Prostate gland (tissue), 2 donors: ENCODE measurements at regions not wholly inside any gene's neighbourhood (a gene's known extent, or its start where the extent isn't known, plus 50 kb on each side); places are given as distances from the start of the nearest gene placed in this dataset.

Source experiments
- DNase-seq: peaks from one replicate; pipeline ENCODE4 v3.0.0-alpha.2; 2019; ENCODE audit warnings: low spot score
- H3K27ac ChIP-seq, 2 donors: fragments of 200-600 bp; sonication (generic); 2 replicates each; pipeline ENCODE4 v1.5.1; 2017 to 2019
- H3K27me3 ChIP-seq: fragments of 200-600 bp; sonication (generic); replicated peaks from 2 replicates; pipeline ENCODE4 v1.5.1; 2019; ENCODE audit not compliant: insufficient read depth
- H3K36me3 ChIP-seq, 2 donors: fragments of 200-600 bp; sonication (generic); 1 replicate in 1 of 2; 2 replicates in 1 of 2; pipeline versions ENCODE4 v1.5.1 to v1.8.1; 2017 to 2019
- H3K4me1 ChIP-seq: fragments of 200-600 bp; sonication (generic); replicated peaks from 2 replicates; pipeline ENCODE4 v1.5.1; 2019
- H3K4me3 ChIP-seq, 2 donors: fragments of 200-600 bp; sonication (generic); 2 replicates each; pipeline ENCODE4 v1.5.1; 2017 to 2019
- H3K9me3 ChIP-seq: fragments of 200-600 bp; sonication (generic); 2 replicates; pipeline ENCODE4 v1.5.1; 2017
- POLR2A ChIP-seq: fragments of 450-650 bp; IDR thresholded peaks from one replicate; pipeline ENCODE4 v1.6.1; 2016; ENCODE audit warnings: antibody characterized with exemption, mild to moderate bottlenecking
- POLR2AphosphoS5 ChIP-seq: sonication (generic); formaldehyde crosslinking; IDR thresholded peaks from one replicate; pipeline ENCODE4 v1.6.1; 2017; ENCODE audit warnings: antibody characterized with exemption
- WGBS: methylation state at CpG from one replicate; pipeline ENCODE4 v1.1.5; 2018; 5-methylcytosine and 5-hydroxymethylcytosine counted together
- intact Hi-C: fragments of 100-400 bp; cut with DNase I; formaldehyde crosslinking; loops from one replicate; pipeline ENCODE4 v1.14.2; 2022
- TF ChIP-seq, protein P1 (sequence below), 4 experiments: fragments of 200-600 bp in 2 of 4; fragments of 450-650 bp in 2 of 4; sonication (generic) in 2 of 4; IDR thresholded peaks; 1 replicate in 3 of 4; 2 replicates in 1 of 4; pipeline ENCODE4 v1.5.1; 2016 to 2019; ENCODE audit warnings: antibody characterized with exemption in 4 of 4, mild to moderate bottlenecking in 2 of 4, moderate library complexity in 2 of 4

GRCh38 chr9:109568568-109569210, 70.6 kb upstream of the PTPN3 start:
- Histone ChIP-seq H3K27me3 (no peaks in the 10 kb centered on the region), H3K9me3 (no peaks in the 10 kb centered on the region), H3K4me3 (no peak overlapping the region), H3K4me1 (no peaks in the 10 kb centered on the region), H3K36me3 (no peaks in the 10 kb centered on the region), H3K27ac (no peak overlapping the region)
- no peak for DNase-seq
- intact Hi-C loops = no loop called here
- TF ChIP-seq POLR2AphosphoS5 (no peak), POLR2A (no peak)
- TF ChIP-seq, protein P1, sequence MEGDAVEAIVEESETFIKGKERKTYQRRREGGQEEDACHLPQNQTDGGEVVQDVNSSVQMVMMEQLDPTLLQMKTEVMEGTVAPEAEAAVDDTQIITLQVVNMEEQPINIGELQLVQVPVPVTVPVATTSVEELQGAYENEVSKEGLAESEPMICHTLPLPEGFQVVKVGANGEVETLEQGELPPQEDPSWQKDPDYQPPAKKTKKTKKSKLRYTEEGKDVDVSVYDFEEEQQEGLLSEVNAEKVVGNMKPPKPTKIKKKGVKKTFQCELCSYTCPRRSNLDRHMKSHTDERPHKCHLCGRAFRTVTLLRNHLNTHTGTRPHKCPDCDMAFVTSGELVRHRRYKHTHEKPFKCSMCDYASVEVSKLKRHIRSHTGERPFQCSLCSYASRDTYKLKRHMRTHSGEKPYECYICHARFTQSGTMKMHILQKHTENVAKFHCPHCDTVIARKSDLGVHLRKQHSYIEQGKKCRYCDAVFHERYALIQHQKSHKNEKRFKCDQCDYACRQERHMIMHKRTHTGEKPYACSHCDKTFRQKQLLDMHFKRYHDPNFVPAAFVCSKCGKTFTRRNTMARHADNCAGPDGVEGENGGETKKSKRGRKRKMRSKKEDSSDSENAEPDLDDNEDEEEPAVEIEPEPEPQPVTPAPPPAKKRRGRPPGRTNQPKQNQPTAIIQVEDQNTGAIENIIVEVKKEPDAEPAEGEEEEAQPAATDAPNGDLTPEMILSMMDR (IDR thresholded peaks at IDR 0.05) = no peak
- WGBS = 83% methylated on average over 2 of the region's 2 CpGs

- Histone ChIP-seq H3K36me3 (no peaks in the 10 kb centered on the region), H3K4me3 (no peak overlapping the region), H3K27ac (no peak overlapping the region), H3K27me3 (no peaks in the 10 kb centered on the region), H3K4me1 (no peaks in the 10 kb centered on the region), H3K9me3 (no peaks in the 10 kb centered on the region)
- no peak for TF ChIP-seq POLR2AphosphoS5
- TF ChIP-seq, protein P1 (IDR thresholded peaks at IDR 0.05) = peak; percentile 45 to 78 (median 69)
- DNase-seq = peak; percentile 33
- WGBS = 10% methylated on average over 2 of the region's 2 CpGs
- intact Hi-C loops = loop anchor here (2.0 to 5.0 kb wide), 4 partner anchors 243 to 643 kb away; no protein-coding TSS in a partner anchor
Observed at GRCh38 chr9:109574061-109574882, 76.2 kb upstream of the PTPN3 start.

- H3K27me3 ChIP-seq = no peaks in the 10 kb centered on the region
- intact Hi-C loops = no loop called here
- H3K4me1 ChIP-seq = no peaks in the 10 kb centered on the region
- H3K27ac ChIP-seq = no peak overlapping the region
- no peaks in the 10 kb centered on the region for H3K36me3 ChIP-seq
- no peak overlapping the region for H3K4me3 ChIP-seq
- WGBS = 77% methylated on average over 3 of the region's 3 CpGs
- no peak for DNase-seq
- no peaks in the 10 kb centered on the region for H3K9me3 ChIP-seq
- TF ChIP-seq, protein P1 (IDR thresholded peaks at IDR 0.05) = no peak
- no peak for TF ChIP-seq POLR2AphosphoS5
- TF ChIP-seq POLR2A = no peak
Observed at GRCh38 chr9:109576762-109577161, 78.7 kb upstream of the PTPN3 start.

DNA sequence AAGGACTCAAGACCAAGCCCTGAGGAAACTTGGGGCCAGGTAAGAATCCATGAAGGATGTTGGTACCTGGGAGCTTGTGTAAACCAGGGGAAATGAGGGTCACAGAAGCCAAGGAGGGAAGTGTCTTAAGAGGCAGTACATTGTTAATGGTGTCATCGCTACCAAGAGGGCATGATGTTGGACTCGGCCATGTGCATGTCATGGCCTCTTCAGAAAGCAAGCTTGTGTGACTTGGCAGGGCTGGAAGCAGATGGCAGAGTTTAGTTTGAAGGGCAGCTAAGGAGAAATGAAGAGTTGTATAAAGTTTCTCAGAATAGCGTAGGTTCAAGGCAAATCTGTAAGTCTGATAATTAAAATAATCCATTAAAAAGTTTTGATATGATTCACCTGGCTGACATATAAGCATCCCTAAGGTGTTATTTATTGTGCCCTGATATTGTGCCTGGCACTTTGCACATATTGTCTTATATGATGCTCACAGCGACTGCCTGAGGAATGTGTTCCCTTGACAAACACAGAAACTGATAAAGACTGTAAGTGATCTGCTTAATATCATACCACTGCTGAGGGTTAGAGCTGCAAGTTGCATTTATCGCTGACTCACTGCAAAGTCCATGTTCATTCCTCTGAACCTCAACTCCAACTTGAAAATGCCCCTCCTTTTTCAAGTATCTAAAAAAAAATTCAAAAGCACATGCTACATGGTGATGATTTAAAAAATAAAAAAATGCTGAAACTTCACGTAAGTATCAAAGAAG, 81.3 kb upstream of the PTPN3 start:
- H3K4me1 ChIP-seq = no peaks in the 10 kb centered on the region
- TF ChIP-seq POLR2AphosphoS5 = no peak
- TF ChIP-seq POLR2A = no peak
- TF ChIP-seq, protein P1 (IDR thresholded peaks at IDR 0.05) = no peak
- H3K9me3 ChIP-seq = no peaks in the 10 kb centered on the region
- intact Hi-C loops = no loop called here
- 89% methylated on average over 6 of the region's 6 CpGs for WGBS
- DNase-seq = no peak
- H3K27me3 ChIP-seq = no peaks in the 10 kb centered on the region
- no peak overlapping the region for H3K27ac ChIP-seq
- H3K36me3 ChIP-seq = no peaks in the 10 kb centered on the region
- H3K4me3 ChIP-seq = no peak overlapping the region
